ENCODE measurements at regions not wholly inside any gene's neighbourhood (a gene's known extent, or its start where the extent isn't known, plus 50 kb on each side); places are given as distances from the start of the nearest gene placed in this dataset.
"Not testable (repeated sequence)": the region's sequence is repeated elsewhere in the genome, so short reads cannot be mapped to it uniquely, and the experiment has no call there.

GRCh38 chr11:3512751-3513150, 129.0 kb downstream of the ART5 start:
- H3K9me3 Mint-ChIP-seq (ENCODE audit: low read depth); H3K27me3 Mint-ChIP-seq; ATAC-seq; intact Hi-C loops (cut with DNase I, micrococcal nuclease); POLR2A ChIA-PET; DNase-seq; H3K36me3 Mint-ChIP-seq (ENCODE audit: low read depth): not testable (repeated sequence)
- CTCF ChIA-PET: interaction anchor here (0.6 to 0.7 kb wide), 2 partner anchors 12 to 172 kb away, joined by 3 read pairs; no protein-coding TSS in a partner anchor
- H3K4me1 Mint-ChIP-seq: peaks cover 29% of the 10 kb centered on the region
- peak overlapping the region; percentile 58 for H3K4me3 Mint-ChIP-seq
- H3K27ac Mint-ChIP-seq: peak overlapping the region; percentile 87

- H3K27me3 Mint-ChIP-seq; H3K9me3 Mint-ChIP-seq (ENCODE audit: low read depth); H3K36me3 Mint-ChIP-seq (ENCODE audit: low read depth); ATAC-seq; CTCF ChIA-PET; intact Hi-C loops (cut with DNase I, micrococcal nuclease): not testable (repeated sequence)
- POLR2A ChIA-PET: interaction anchor here (0.6 kb wide), 1 partner anchor 232 kb away, joined by 4 read pairs; no protein-coding TSS in a partner anchor
- DNase-seq: peak; percentile 60
- Mint-ChIP-seq H3K4me3 (peak overlapping the region; percentile 58), H3K4me1 (peaks cover 29% of the 10 kb centered on the region), H3K27ac (peak overlapping the region; percentile 87)
Measured at GRCh38 chr11:3512133-3512703, 129.6 kb downstream of the ART5 start.

- DNase-seq; H3K36me3 Mint-ChIP-seq (ENCODE audit: low read depth); H3K9me3 Mint-ChIP-seq (ENCODE audit: low read depth); CTCF ChIA-PET; ATAC-seq; H3K27me3 Mint-ChIP-seq; intact Hi-C loops (cut with DNase I, micrococcal nuclease): not testable (repeated sequence)
- peak overlapping the region; percentile 87 for H3K27ac Mint-ChIP-seq
- H3K4me3 Mint-ChIP-seq: peak overlapping the region; percentile 58
- peaks cover 29% of the 10 kb centered on the region for H3K4me1 Mint-ChIP-seq
- POLR2A ChIA-PET: interaction anchor here (0.6 kb wide), 1 partner anchor 233 kb away, joined by 4 read pairs; no protein-coding TSS in a partner anchor
Measured at GRCh38 chr11:3511416-3512132, 130.2 kb downstream of the ART5 start.

- POLR2A ChIA-PET; H3K4me3 Mint-ChIP-seq; DNase-seq; CTCF ChIA-PET; H3K27ac Mint-ChIP-seq; ATAC-seq; H3K27me3 Mint-ChIP-seq; intact Hi-C loops (cut with DNase I, micrococcal nuclease); H3K36me3 Mint-ChIP-seq (ENCODE audit: low read depth); H3K9me3 Mint-ChIP-seq (ENCODE audit: low read depth): not testable (repeated sequence)
- H3K4me1 Mint-ChIP-seq: peaks cover 34% of the 10 kb centered on the region
Measured at GRCh38 chr11:3509563-3509962, 130.6 kb upstream of the ZNF195 start.

- intact Hi-C loops (cut with DNase I, micrococcal nuclease); H3K27ac Mint-ChIP-seq; POLR2A ChIA-PET; H3K36me3 Mint-ChIP-seq (ENCODE audit: low read depth); H3K27me3 Mint-ChIP-seq; DNase-seq; H3K9me3 Mint-ChIP-seq (ENCODE audit: low read depth); H3K4me1 Mint-ChIP-seq; H3K4me3 Mint-ChIP-seq; ATAC-seq: not testable (repeated sequence)
- CTCF ChIA-PET: interaction anchor here (0.5 kb wide), 1 partner anchor 78 kb away, joined by 4 read pairs; no protein-coding TSS in a partner anchor
Measured at GRCh38 chr11:3499198-3499597, 120.3 kb upstream of the ZNF195 start.

- H3K27me3 Mint-ChIP-seq; ATAC-seq; H3K36me3 Mint-ChIP-seq (ENCODE audit: low read depth); intact Hi-C loops (cut with DNase I, micrococcal nuclease); H3K9me3 Mint-ChIP-seq (ENCODE audit: low read depth); POLR2A ChIA-PET; H3K4me1 Mint-ChIP-seq; CTCF ChIA-PET; H3K4me3 Mint-ChIP-seq; H3K27ac Mint-ChIP-seq: not testable (repeated sequence)
- DNase-seq: peak; percentile 31
Measured at GRCh38 chr11:3498356-3498755, 119.4 kb upstream of the ZNF195 start.

- intact Hi-C loops (cut with DNase I, micrococcal nuclease); CTCF ChIA-PET; H3K36me3 Mint-ChIP-seq (ENCODE audit: low read depth); H3K4me1 Mint-ChIP-seq; DNase-seq; H3K27ac Mint-ChIP-seq; ATAC-seq; H3K9me3 Mint-ChIP-seq (ENCODE audit: low read depth); H3K27me3 Mint-ChIP-seq; H3K4me3 Mint-ChIP-seq; POLR2A ChIA-PET: not testable (repeated sequence)
Measured at GRCh38 chr11:3493152-3493551, 114.2 kb upstream of the ZNF195 start.

GRCh38 chr11:3488003-3488402, 109.1 kb upstream of the ZNF195 start:
- H3K4me1 Mint-ChIP-seq; POLR2A ChIA-PET; H3K27me3 Mint-ChIP-seq; ATAC-seq; H3K36me3 Mint-ChIP-seq (ENCODE audit: low read depth); DNase-seq; CTCF ChIA-PET; H3K4me3 Mint-ChIP-seq; H3K9me3 Mint-ChIP-seq (ENCODE audit: low read depth); H3K27ac Mint-ChIP-seq: not testable (repeated sequence)
- intact Hi-C loops (cut with DNase I, micrococcal nuclease): loop anchor here in 1 of 2 experiments (5.0 kb wide), 1 partner anchor 94 kb away; no protein-coding TSS in a partner anchor

GRCh38 chr11:3485737-3486136, 106.8 kb upstream of the ZNF195 start:
- H3K4me3 Mint-ChIP-seq; H3K36me3 Mint-ChIP-seq (ENCODE audit: low read depth); CTCF ChIA-PET; ATAC-seq; POLR2A ChIA-PET; H3K27me3 Mint-ChIP-seq; DNase-seq; H3K9me3 Mint-ChIP-seq (ENCODE audit: low read depth); H3K27ac Mint-ChIP-seq; H3K4me1 Mint-ChIP-seq: not testable (repeated sequence)
- intact Hi-C loops (cut with DNase I, micrococcal nuclease): loop anchor here in 1 of 2 experiments (5.0 kb wide), 1 partner anchor 97 kb away; no protein-coding TSS in a partner anchor

GRCh38 chr11:3476937-3477885, 98.3 kb upstream of the ZNF195 start:
- intact Hi-C loops (cut with DNase I, micrococcal nuclease); H3K27ac Mint-ChIP-seq; H3K36me3 Mint-ChIP-seq (ENCODE audit: low read depth); H3K4me1 Mint-ChIP-seq; H3K4me3 Mint-ChIP-seq; H3K9me3 Mint-ChIP-seq (ENCODE audit: low read depth); ATAC-seq; POLR2A ChIA-PET; H3K27me3 Mint-ChIP-seq: not testable (repeated sequence)
- DNase-seq: peak; percentile 11
- CTCF ChIA-PET: interaction anchor here (0.6 to 1.2 kb wide), 3 partner anchors 45 to 100 kb away, joined by 3 read pairs; no protein-coding TSS in a partner anchor

- H3K4me3 Mint-ChIP-seq; H3K9me3 Mint-ChIP-seq (ENCODE audit: low read depth); H3K27me3 Mint-ChIP-seq; POLR2A ChIA-PET; H3K36me3 Mint-ChIP-seq (ENCODE audit: low read depth); ATAC-seq; H3K4me1 Mint-ChIP-seq; H3K27ac Mint-ChIP-seq; intact Hi-C loops (cut with DNase I, micrococcal nuclease); DNase-seq: not testable (repeated sequence)
- CTCF ChIA-PET: interaction anchor here (0.6 to 1.2 kb wide), 2 partner anchors 46 to 101 kb away, joined by 3 read pairs; no protein-coding TSS in a partner anchor
Measured at GRCh38 chr11:3476084-3476936, 97.4 kb upstream of the ZNF195 start.

All from activated CD4-positive, alpha-beta T cell treated with anti-CD3 and anti-CD28 coated beads for 36 hours (primary cell).